Gastrocnemius medialis (tissue), 4 donors: ENCODE measurements at regions not wholly inside any gene's neighbourhood (a gene's known extent, or its start where the extent isn't known, plus 50 kb on each side); places are given as distances from the start of the nearest gene placed in this dataset.

ENCODE experiments used
- ATAC-seq, 2 donors: fragments of 150-250 bp; one replicate each; pipeline ENCODE4 v1.9.1; 2016
- DNase-seq, 2 donors: peaks; one replicate each; pipeline ENCODE4 v3.0.0-alpha.2; 2019
- H3K27ac ChIP-seq, 4 donors: fragments of 200-600 bp; sonication (generic); 1 replicate in 1 of 4; 2 replicates in 3 of 4; pipeline ENCODE4 v1.5.1; 2016 to 2018; ENCODE audit warnings: mild to moderate bottlenecking in 2 of 4, moderate library complexity in 1 of 4
- H3K27me3 ChIP-seq, 3 donors: fragments of 200-600 bp; sonication (generic) in 2 of 3; 1 replicate in 1 of 3; 2 replicates in 2 of 3; pipeline versions ENCODE4 v1.5.1 to v1.6.0; 2016 to 2019; ENCODE audit warnings: mild to moderate bottlenecking in 1 of 3, moderate library complexity in 1 of 3
- H3K36me3 ChIP-seq, 2 donors: fragments of 200-600 bp; sonication (generic) in 1 of 2; one replicate each; pipeline ENCODE4 v1.5.1; 2017 to 2018
- H3K4me1 ChIP-seq, 2 donors: fragments of 200-600 bp; sonication (generic) in 1 of 2; one replicate each; pipeline ENCODE4 v1.5.1; 2016 to 2017; ENCODE audit warnings: mild to moderate bottlenecking in 2 of 2
- H3K4me3 ChIP-seq, 4 donors: fragments of 200-600 bp; sonication (generic) in 3 of 4; 1 replicate in 1 of 4; 2 replicates in 3 of 4; pipeline ENCODE4 v1.5.1; 2016 to 2019; ENCODE audit warnings: mild to moderate bottlenecking in 2 of 4
- H3K9me3 ChIP-seq, 3 donors: fragments of 200-600 bp; sonication (generic) in 2 of 3; 1 replicate in 1 of 3; 2 replicates in 2 of 3; pipeline ENCODE4 v1.5.1; 2016 to 2019
- CTCF ChIP-seq, 5 experiments: fragments of 450-650 bp in 3 of 5; fragments of 200-600 bp in 2 of 5; sonication (generic) in 2 of 5; IDR thresholded peaks in 4 of 5; conservative IDR thresholded peaks in 1 of 5; 1 replicate in 4 of 5; 2 replicates in 1 of 5; pipeline ENCODE4 v1.5.1; 2016 to 2019; ENCODE audit warnings: antibody characterized with exemption in 5 of 5, mild to moderate bottlenecking in 3 of 5, moderate library complexity in 3 of 5
- POLR2A ChIP-seq, 2 donors: fragments of 450-650 bp; IDR thresholded peaks; one replicate each; pipeline ENCODE4 v1.6.1; 2017; ENCODE audit warnings: antibody characterized with exemption in 2 of 2, mild to moderate bottlenecking in 2 of 2, moderate library complexity in 2 of 2
- in situ Hi-C, 4 donors: fragments of 200-750 bp; cut with MboI; loops; one replicate each; pipeline versions ENCODE4 v1.15.0 to v1.8.0; 2017; ENCODE audit warnings: low sequenced_read_pairs in 4 of 4
- intact Hi-C: fragments of 100-400 bp; cut with DNase I; formaldehyde crosslinking; loops from one replicate; pipeline ENCODE4 v1.15.1; 2023; ENCODE audit warnings: low total_unique reads

- ATAC-seq = no peak
- Histone ChIP-seq H3K9me3 (no peaks in the 10 kb centered on the region), H3K27ac (no peak overlapping the region), H3K36me3 (no peaks in the 10 kb centered on the region), H3K4me1 (no peaks in the 10 kb centered on the region), H3K27me3 (no peaks in the 10 kb centered on the region), H3K4me3 (no peak overlapping the region)
- no peak for DNase-seq
- TF ChIP-seq POLR2A (IDR thresholded peaks at IDR 0.05) = no peak
- no peak for TF ChIP-seq CTCF (IDR thresholded peaks at IDR 0.05 in 4 of 5, conservative IDR thresholded peaks at IDR 0.05 in 1 of 5)
- intact Hi-C loops (no loop called here), in situ Hi-C loops (no loop called here)
These were observed 616.9 kb upstream of the MAN1A1 start for GRCh38 chr6:119966484-119966883.

GRCh38 chr6:119965900-119966299, 616.3 kb upstream of the MAN1A1 start:
- Histone ChIP-seq H3K36me3 (no peaks in the 10 kb centered on the region), H3K4me3 (no peak overlapping the region), H3K27me3 (no peaks in the 10 kb centered on the region), H3K9me3 (no peaks in the 10 kb centered on the region), H3K4me1 (no peaks in the 10 kb centered on the region), H3K27ac (no peak overlapping the region)
- in situ Hi-C loops (no loop called here), intact Hi-C loops (no loop called here)
- DNase-seq (no peak), ATAC-seq (no peak)
- TF ChIP-seq POLR2A (IDR thresholded peaks at IDR 0.05) = no peak
- no peak for TF ChIP-seq CTCF (IDR thresholded peaks at IDR 0.05 in 4 of 5, conservative IDR thresholded peaks at IDR 0.05 in 1 of 5)

- Histone ChIP-seq H3K4me3 (no peak overlapping the region), H3K36me3 (no peaks in the 10 kb centered on the region), H3K9me3 (no peaks in the 10 kb centered on the region), H3K4me1 (no peaks in the 10 kb centered on the region), H3K27ac (no peak overlapping the region), H3K27me3 (no peaks in the 10 kb centered on the region)
- TF ChIP-seq POLR2A (IDR thresholded peaks at IDR 0.05) = no peak
- no peak for TF ChIP-seq CTCF (IDR thresholded peaks at IDR 0.05 in 4 of 5, conservative IDR thresholded peaks at IDR 0.05 in 1 of 5)
- in situ Hi-C loops = no loop called here
- no peak for ATAC-seq
- DNase-seq = no peak
- intact Hi-C loops = no loop called here
These were observed 615.4 kb upstream of the MAN1A1 start for GRCh38 chr6:119965008-119965407.

- intact Hi-C loops (no loop called here), in situ Hi-C loops (no loop called here)
- no peak for TF ChIP-seq CTCF (IDR thresholded peaks at IDR 0.05 in 4 of 5, conservative IDR thresholded peaks at IDR 0.05 in 1 of 5)
- TF ChIP-seq POLR2A (IDR thresholded peaks at IDR 0.05) = no peak
- Histone ChIP-seq H3K36me3 (no peaks in the 10 kb centered on the region), H3K4me1 (no peaks in the 10 kb centered on the region), H3K27ac (no peak overlapping the region), H3K27me3 (no peaks in the 10 kb centered on the region), H3K4me3 (no peak overlapping the region), H3K9me3 (no peaks in the 10 kb centered on the region)
- ATAC-seq (no peak), DNase-seq (no peak)
These were observed 612.9 kb upstream of the MAN1A1 start for GRCh38 chr6:119962505-119962904.

- H3K27ac ChIP-seq = no peak overlapping the region
- intact Hi-C loops = no loop called here
- H3K27me3 ChIP-seq = no peaks in the 10 kb centered on the region
- H3K4me3 ChIP-seq = no peak overlapping the region
- DNase-seq (no peak), ATAC-seq (no peak)
- TF ChIP-seq POLR2A (IDR thresholded peaks at IDR 0.05) (no peak), CTCF (IDR thresholded peaks at IDR 0.05 in 4 of 5, conservative IDR thresholded peaks at IDR 0.05 in 1 of 5) (no peak)
- no peaks in the 10 kb centered on the region for H3K4me1 ChIP-seq
- in situ Hi-C loops = no loop called here
- no peaks in the 10 kb centered on the region for H3K9me3 ChIP-seq
- no peaks in the 10 kb centered on the region for H3K36me3 ChIP-seq
These were observed 611.9 kb upstream of the MAN1A1 start for GRCh38 chr6:119961450-119961849.
